Liver (tissue), 7 donors: ENCODE measurements at regions not wholly inside any gene's neighbourhood (a gene's known extent, or its start where the extent isn't known, plus 50 kb on each side); places are given as distances from the start of the nearest gene placed in this dataset.

ENCODE experiments used
- DNase-seq: peaks from one replicate; pipeline ENCODE4 v3.0.0-alpha.2; 2017; ENCODE audit warnings: low spot score
- H3K27ac ChIP-seq, 2 donors: one replicate each; pipeline ENCODE4 v1.7.0; 2013; ENCODE audit warnings: inconsistent platforms in 2 of 2, low read length in 2 of 2, control low read depth in 1 of 2, low read depth in 1 of 2, mild to moderate bottlenecking in 1 of 2
- H3K27me3 ChIP-seq, 4 donors: one replicate each; pipeline versions ENCODE4 v1.6.1 to v1.7.0; 2013; ENCODE audit warnings: low read length in 3 of 4, inconsistent platforms in 1 of 4, mild to moderate bottlenecking in 1 of 4, moderate library complexity in 1 of 4; ENCODE audit not compliant: control insufficient read depth in 4 of 4, insufficient read depth in 4 of 4
- H3K36me3 ChIP-seq, 4 donors: one replicate each; pipeline versions ENCODE4 v1.6.1 to v1.7.0; 2013; ENCODE audit warnings: low read length in 3 of 4, mild to moderate bottlenecking in 3 of 4, low read depth in 1 of 4, moderate library complexity in 1 of 4; ENCODE audit not compliant: control insufficient read depth in 4 of 4, insufficient read depth in 3 of 4
- H3K4me1 ChIP-seq, 4 donors: one replicate each; pipeline versions ENCODE4 v1.6.1 to v1.7.0; 2013; ENCODE audit warnings: low read length in 3 of 4, mild to moderate bottlenecking in 3 of 4, moderate library complexity in 1 of 4; ENCODE audit not compliant: control insufficient read depth in 4 of 4, insufficient read depth in 4 of 4
- H3K4me3 ChIP-seq, 3 donors: one replicate each; pipeline versions ENCODE4 v1.6.1 to v1.7.0; 2013; ENCODE audit warnings: low read length in 3 of 3, control low read depth in 1 of 3, low read depth in 1 of 3, mild to moderate bottlenecking in 1 of 3
- H3K9ac ChIP-seq, 2 donors: one replicate each; pipeline ENCODE4 v1.7.0; 2013; ENCODE audit warnings: low read length in 2 of 2, mild to moderate bottlenecking in 2 of 2, moderate library complexity in 2 of 2, control low read depth in 1 of 2, low read depth in 1 of 2
- H3K9me3 ChIP-seq, 4 donors: one replicate each; pipeline versions ENCODE4 v1.6.1 to v1.7.0; 2013; ENCODE audit warnings: low read length in 3 of 4; ENCODE audit not compliant: control insufficient read depth in 4 of 4
- ATF3 ChIP-seq: IDR thresholded peaks from 2 replicates; pipeline ENCODE4 v1.6.1; 2016; ENCODE audit warnings: antibody characterized with exemption
- NR2F2 ChIP-seq: IDR thresholded peaks from 2 replicates; pipeline ENCODE4 v1.6.1; 2016; ENCODE audit warnings: antibody characterized with exemption
- RAD21 ChIP-seq, 2 donors: IDR thresholded peaks; 2 replicates each; pipeline ENCODE4 v1.6.1; 2016; ENCODE audit warnings: antibody characterized with exemption in 2 of 2, mild to moderate bottlenecking in 2 of 2
- SP1 ChIP-seq: IDR thresholded peaks from 2 replicates; pipeline ENCODE4 v1.6.1; 2018; ENCODE audit warnings: antibody characterized with exemption, mild to moderate bottlenecking
- TAF1 ChIP-seq: conservative IDR thresholded peaks from 2 replicates; pipeline ENCODE4 v1.6.1; 2016; ENCODE audit warnings: antibody characterized with exemption, mild to moderate bottlenecking
- YY1 ChIP-seq: IDR thresholded peaks from 2 replicates; pipeline ENCODE4 v1.6.1; 2016; ENCODE audit warnings: antibody characterized with exemption, mild to moderate bottlenecking
- ZBTB33 ChIP-seq: IDR thresholded peaks from 2 replicates; pipeline ENCODE4 v1.6.1; 2016; ENCODE audit warnings: antibody characterized with exemption
- WGBS: extraction: QIAGEN DNeasy Blood & Tissue Kit; methylation state at CpG from one replicate; pipeline ENCODE4 v1.1.7; 2013; 5-methylcytosine and 5-hydroxymethylcytosine counted together
- TF ChIP-seq, protein P1 (sequence below): IDR thresholded peaks from 2 replicates; pipeline ENCODE4 v1.6.1; 2016; ENCODE audit warnings: antibody characterized with exemption, mild to moderate bottlenecking
- donor health status: healthy.
- donor health status: healthy.
- donor health status: healthy.
- donor health status: healthy.

GRCh38 chr9:96136992-96137670 is 164.8 kb downstream of the HSD17B3 start:
- no peak for DNase-seq
- peak overlapping the region in 1 of 2 donors; percentile 12 for H3K27ac ChIP-seq
- no peaks in the 10 kb centered on the region for H3K4me1 ChIP-seq
- 22% methylated on average over 8 of the region's 8 CpGs for WGBS
- no peaks in the 10 kb centered on the region for H3K36me3 ChIP-seq
- no peaks in the 10 kb centered on the region for H3K27me3 ChIP-seq
- no peaks in the 10 kb centered on the region for H3K9me3 ChIP-seq
- H3K9ac ChIP-seq: no peak overlapping the region
- TF ChIP-seq RAD21 (IDR thresholded peaks at IDR 0.05) (peak in 1 of 2 donors; percentile 4), SP1 (no peak)
- H3K4me3 ChIP-seq: peak overlapping the region in 1 of 3 donors; percentile 13

DNA sequence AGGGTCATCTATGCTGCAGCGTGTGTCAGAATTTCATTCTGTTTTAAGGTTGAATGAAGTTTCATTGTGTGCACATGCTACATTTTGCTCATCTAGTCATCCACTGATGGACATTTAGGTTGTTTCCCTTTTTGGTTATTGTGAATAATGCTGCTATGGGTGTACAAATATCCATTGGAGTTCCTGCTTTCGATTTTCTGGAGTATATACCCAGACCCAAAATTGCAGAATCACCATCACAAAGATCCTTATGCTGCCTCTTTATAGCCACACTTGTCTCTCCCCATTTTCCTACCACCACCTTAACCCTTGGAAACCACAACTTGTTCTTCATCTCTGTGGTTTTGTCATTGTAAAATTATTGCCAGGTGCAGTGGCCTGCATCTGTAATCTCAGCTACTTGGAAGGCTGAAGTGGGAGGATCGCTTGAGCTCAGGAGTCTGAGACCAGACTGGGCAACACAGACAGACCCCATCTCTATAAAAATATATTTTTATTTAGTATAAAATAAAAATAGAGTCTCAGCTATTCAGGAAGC is 166.2 kb downstream of the HSD17B3 start:
- no peaks in the 10 kb centered on the region for H3K9me3 ChIP-seq
- no peaks in the 10 kb centered on the region for H3K27me3 ChIP-seq
- H3K9ac ChIP-seq: no peak overlapping the region
- no peaks in the 10 kb centered on the region for H3K4me1 ChIP-seq
- WGBS: 91% methylated on average over 3 of the region's 3 CpGs
- H3K4me3 ChIP-seq: no peak overlapping the region
- DNase-seq: no peak
- TF ChIP-seq TAF1 (no peak), YY1 (no peak), ATF3 (no peak)
- H3K27ac ChIP-seq: no peak overlapping the region
- H3K36me3 ChIP-seq: no peaks in the 10 kb centered on the region

DNA sequence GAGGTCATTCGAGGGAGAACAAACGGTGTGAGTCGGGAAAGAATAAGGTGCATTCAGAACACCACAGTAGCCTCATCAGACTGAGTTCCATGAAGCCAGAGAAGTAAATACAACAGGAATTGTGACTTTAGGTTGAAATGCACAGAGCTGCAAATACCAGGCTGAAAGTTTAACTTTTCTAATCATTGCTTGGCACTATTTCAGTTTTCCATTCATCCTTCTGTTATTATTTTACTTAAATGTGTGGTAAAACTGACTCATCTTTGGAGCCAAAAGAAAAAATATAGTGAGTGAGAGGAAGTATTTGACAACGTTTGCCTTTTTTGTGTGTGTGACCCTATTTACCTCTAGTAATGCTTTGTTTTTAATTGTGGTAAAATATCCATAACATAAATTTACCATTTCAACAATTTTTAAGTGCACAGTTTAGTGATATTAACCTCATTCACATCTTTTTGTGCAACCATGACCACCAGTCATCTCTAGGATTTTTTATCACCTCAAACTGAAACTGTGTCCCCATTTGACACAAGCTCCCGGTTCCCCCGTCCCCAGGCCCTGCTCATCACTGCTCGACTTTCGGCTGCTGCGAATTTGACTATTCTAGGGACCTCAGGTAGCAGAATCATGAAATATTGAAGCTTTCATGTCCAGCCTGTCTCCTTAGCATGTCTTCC is 166.8 kb downstream of the HSD17B3 start:
- Histone ChIP-seq H3K27ac (no peak overlapping the region), H3K27me3 (no peaks in the 10 kb centered on the region), H3K9me3 (no peaks in the 10 kb centered on the region), H3K4me1 (no peaks in the 10 kb centered on the region), H3K36me3 (no peaks in the 10 kb centered on the region), H3K9ac (no peak overlapping the region), H3K4me3 (no peak overlapping the region)
- DNase-seq: no peak
- WGBS: 66% methylated on average over 9 of the region's 9 CpGs
- TF ChIP-seq ZBTB33 (no peak), NR2F2 (no peak)
- TF ChIP-seq, protein P1, sequence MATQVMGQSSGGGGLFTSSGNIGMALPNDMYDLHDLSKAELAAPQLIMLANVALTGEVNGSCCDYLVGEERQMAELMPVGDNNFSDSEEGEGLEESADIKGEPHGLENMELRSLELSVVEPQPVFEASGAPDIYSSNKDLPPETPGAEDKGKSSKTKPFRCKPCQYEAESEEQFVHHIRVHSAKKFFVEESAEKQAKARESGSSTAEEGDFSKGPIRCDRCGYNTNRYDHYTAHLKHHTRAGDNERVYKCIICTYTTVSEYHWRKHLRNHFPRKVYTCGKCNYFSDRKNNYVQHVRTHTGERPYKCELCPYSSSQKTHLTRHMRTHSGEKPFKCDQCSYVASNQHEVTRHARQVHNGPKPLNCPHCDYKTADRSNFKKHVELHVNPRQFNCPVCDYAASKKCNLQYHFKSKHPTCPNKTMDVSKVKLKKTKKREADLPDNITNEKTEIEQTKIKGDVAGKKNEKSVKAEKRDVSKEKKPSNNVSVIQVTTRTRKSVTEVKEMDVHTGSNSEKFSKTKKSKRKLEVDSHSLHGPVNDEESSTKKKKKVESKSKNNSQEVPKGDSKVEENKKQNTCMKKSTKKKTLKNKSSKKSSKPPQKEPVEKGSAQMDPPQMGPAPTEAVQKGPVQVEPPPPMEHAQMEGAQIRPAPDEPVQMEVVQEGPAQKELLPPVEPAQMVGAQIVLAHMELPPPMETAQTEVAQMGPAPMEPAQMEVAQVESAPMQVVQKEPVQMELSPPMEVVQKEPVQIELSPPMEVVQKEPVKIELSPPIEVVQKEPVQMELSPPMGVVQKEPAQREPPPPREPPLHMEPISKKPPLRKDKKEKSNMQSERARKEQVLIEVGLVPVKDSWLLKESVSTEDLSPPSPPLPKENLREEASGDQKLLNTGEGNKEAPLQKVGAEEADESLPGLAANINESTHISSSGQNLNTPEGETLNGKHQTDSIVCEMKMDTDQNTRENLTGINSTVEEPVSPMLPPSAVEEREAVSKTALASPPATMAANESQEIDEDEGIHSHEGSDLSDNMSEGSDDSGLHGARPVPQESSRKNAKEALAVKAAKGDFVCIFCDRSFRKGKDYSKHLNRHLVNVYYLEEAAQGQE: no peak
